Umbilical cord (tissue), 1 donor: ENCODE measurements at regions not wholly inside any gene's neighbourhood (a gene's known extent, or its start where the extent isn't known, plus 50 kb on each side); places are given as distances from the start of the nearest gene placed in this dataset.

Source experiments
- DNase-seq: peaks from one replicate; pipeline ENCODE4 v3.0.0-alpha.2; 2015; ENCODE audit warnings: low spot score

DNA sequence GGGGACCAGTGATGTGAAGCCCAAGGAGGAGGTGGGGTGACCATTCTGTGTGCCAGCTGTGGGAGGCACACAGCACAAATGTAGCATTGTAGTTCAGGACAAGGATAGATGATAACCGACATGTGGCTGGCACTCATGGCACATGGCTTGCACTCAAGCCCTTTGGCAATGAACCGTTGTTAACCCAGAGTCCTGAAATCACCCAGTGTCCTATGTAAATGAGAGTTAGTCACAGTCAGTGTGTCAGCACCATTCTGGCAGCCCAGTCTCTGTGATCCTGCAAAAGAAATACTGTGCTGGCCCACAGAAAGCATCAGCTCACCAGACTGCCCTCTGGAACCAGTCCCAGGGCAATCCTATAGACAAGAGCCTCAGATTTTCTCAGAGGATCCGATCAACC is 339.3 kb downstream of the MID1IP1 start:
- no peak for DNase-seq

DNA sequence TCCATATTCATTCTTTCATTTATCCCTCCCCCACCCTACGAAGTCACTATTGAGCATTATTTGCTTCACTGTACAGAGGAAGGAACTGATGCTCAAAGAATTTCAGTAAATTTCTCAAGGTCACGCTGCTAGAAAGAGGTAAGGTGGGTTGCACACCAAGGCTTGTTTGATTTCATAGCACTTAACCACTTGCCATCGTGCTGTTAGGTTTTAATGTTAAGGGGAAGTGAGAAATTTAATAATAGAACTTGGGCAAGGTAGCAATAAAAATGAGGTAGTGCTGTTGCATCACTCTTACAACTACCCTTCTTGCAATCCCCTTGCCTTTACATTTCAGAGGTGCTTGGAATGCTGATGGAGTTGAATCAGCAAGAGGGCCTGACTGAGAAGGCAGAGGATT is 343.1 kb downstream of the MID1IP1 start:
- no peak for DNase-seq

DNA sequence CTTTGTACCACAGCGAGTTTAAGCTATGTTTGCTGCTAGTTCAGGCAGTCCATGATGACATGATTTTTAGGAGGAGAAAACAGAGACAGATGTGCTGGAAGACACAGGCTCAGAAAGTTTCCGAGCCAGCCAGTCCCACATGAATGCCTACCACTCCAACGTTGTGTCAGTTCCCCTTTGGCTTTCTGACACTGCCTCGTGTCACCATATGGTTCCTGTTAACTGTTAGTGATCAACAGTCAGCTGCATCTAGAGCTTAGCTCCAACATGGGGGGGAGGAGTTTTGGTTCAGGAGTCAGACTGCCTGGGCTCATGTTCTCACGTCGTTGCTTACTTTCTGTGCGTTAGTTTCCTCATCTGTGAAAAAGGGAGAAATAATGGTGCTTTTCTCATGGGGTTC is 343.7 kb downstream of the MID1IP1 start:
- DNase-seq, result no peak

DNA sequence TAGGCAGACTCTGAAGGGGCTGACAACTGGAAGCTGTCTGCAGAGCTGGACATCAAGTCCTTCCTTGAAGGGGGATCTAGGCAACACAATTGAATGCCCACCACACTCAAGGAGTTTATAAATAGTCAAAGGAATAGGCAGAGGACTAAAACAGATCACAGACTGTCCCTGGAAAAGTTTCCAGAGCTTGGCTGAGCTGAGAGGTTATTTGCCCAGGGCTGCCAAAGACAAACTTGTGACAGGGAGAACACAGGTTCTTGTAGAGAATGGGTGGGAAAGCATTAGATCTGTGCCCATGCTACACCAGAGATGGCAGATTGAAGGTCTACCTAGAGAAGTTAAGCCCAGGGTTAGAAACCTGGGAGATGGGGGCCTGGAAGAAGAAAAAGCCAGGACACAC is 344.6 kb downstream of the MID1IP1 start:
- no peak for DNase-seq

DNA sequence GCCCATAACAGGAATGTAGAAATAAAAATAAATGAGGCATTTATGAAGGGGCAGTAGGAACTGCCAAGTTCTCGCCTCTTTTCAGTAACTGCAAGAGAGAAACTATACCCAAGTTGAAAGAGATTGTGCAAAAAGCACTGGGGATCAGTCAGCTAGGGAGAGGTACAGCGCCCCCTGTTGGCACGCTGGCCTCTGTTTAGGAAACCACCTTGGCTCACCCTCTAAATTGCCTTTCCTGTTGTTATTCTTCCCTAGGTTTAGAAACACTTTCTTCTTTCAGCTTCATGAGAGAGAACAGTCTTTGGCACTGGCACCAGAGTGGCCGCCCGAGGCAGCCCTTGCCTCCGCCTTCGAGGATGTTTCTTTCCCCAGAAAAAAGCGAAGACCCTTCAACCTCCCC is 348.5 kb downstream of the MID1IP1 start:
- peak; percentile 38 for DNase-seq

GRCh38 chrX:39150220-39150619 is 349.0 kb downstream of the MID1IP1 start:
- DNase-seq, result no peak

DNA sequence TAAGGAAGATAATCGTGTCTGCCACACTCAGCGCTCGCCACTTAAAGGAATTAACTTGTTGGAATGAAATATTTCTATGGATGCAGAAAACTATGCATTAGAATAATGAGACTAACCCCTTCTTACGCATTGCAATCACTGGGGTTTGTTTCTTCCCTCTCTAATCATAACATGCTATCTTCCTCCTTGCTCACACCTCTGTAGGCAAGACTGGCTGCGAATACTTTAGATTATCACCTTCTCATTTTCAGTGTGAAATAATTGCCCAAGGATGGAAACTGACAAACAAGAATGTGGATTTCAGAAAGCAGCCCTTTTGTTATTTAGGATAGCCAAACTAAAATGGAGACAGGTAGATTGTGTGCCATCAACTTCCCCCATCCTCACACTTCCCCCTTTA is 349.4 kb downstream of the MID1IP1 start:
- DNase-seq, result no peak

DNA sequence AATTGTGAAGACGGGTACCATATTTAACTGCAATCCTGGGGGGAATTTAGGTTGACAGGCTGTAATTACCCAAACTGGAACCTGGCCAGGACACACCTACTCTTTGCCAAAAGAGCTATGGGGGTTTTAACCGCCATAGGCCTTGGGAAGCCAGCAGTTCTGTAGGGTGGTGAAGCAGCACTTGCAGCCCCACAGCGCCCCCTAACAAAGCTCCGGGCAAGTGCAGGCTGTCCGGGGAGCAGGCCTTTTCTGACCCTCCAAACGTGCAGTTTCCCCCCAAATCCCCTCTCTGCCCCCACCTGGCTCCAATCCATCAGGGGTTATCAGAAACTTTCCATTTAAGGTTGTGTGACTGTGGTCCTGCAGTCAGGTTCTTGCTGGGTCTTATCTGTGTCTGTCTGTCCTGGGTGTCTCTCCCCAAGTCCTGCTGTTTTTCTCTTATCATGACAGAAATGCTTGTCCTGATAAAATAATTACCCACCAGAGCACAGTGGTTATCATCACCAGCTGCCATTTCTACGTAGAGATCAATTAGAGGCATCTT is 350.9 kb downstream of the MID1IP1 start:
- no peak for DNase-seq

- no peak for DNase-seq
These were observed 354.8 kb downstream of the MID1IP1 start for GRCh38 chrX:39156051-39156450.

GRCh38 chrX:39157006-39157405 is 355.7 kb downstream of the MID1IP1 start:
- no peak for DNase-seq

GRCh38 chrX:39157796-39158195 is 356.5 kb downstream of the MID1IP1 start:
- DNase-seq, result no peak

DNA sequence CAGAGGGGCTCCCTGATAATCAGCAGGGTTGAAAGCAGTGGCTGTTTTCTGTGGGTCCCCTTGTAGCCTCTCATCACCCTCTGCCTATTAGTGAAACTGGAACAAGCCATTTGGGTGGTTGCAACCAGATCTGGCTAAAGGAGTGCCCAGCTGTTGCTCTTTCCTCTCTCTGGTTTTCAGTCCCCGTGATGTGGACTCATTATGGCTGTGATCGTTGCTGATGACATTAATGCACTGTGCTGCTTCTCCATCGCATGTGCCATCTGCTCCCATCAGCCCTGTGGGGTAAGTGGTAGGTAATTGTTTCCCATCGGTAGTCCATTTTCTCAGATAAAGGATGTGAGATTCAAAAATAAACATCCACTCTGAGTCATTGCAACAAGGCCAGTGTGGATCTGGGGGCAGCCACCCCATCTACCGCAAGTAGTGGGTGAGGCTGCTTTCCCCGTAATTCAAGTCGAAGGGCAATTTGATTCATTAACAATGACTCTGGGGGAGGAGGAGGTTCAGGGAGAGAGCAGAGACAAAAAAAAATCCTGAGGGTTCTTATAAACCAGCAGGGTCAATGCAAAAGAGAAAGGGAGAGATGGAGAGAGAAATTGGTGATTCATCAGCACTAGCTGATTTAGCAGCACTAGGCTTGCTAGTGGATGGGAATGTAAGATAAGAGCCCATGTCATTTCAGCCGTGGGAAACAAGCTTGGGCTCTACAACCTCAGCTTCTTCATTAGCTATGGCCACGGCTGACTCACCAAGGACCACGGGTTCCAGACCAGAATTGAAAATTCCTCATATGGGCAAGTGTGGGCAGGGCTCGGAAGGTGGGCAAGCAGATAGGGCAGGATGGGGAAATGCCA is 357.8 kb downstream of the MID1IP1 start:
- DNase-seq, result peak; percentile 48

- no peak for DNase-seq
These were observed 358.8 kb downstream of the MID1IP1 start for GRCh38 chrX:39159921-39160507.

GRCh38 chrX:39161611-39162255 is 360.5 kb downstream of the MID1IP1 start:
- DNase-seq, result no peak

GRCh38 chrX:39162322-39162735 is 361.1 kb downstream of the MID1IP1 start:
- peak; percentile 42 for DNase-seq

DNA sequence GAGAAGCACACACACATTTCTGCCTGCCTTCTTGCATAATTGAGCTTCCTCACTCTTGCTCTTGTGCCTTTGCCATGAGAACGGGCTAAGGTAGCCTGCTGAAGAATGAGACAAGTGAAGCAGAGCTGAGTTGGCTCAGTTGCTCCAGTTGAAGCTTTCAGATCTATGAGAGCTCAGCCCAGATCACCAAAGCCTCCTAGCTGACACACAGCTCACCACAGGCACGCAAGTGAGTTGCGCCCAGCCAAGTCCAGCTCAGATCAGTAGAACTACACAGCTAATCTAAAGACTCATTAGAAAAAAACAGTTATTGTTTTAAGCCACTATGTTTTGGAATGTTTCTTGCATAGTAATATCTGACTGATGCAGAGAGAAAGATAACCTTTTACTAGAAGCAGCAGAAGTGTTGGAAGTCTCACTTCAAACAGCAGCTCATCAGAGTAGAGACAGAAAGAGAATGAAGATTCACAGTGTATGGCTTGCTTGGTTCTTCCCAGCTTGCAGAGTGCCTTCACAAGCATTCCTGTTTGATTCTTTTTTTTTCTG is 362.4 kb downstream of the MID1IP1 start:
- DNase-seq, result peak; percentile 53

- no peak for DNase-seq
These were observed 363.0 kb downstream of the MID1IP1 start for GRCh38 chrX:39164212-39164611.

DNA sequence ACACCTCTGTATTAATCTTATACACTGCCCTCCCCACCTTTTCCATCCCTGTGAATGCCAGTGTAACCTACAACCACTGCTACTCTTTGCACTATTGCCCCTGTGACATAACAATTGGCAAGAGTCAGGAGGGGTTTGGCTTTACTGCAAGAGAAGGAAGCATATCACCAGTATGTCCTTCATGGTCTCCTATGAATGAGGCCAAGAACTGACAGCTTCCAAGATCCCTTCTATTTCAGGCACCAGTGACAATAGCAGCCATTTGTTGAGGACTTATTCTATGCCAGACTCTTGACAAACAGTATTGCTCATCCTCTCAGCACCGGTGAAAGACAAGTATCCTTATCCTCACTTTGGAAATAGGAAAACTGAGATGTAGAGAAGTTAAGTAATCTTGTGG is 363.9 kb downstream of the MID1IP1 start:
- DNase-seq, result no peak

GRCh38 chrX:39165773-39166172 is 364.5 kb downstream of the MID1IP1 start:
- no peak for DNase-seq

GRCh38 chrX:39167791-39168190 is 366.5 kb downstream of the MID1IP1 start:
- no peak for DNase-seq

GRCh38 chrX:39168609-39169008 is 367.4 kb downstream of the MID1IP1 start:
- no peak for DNase-seq

DNA sequence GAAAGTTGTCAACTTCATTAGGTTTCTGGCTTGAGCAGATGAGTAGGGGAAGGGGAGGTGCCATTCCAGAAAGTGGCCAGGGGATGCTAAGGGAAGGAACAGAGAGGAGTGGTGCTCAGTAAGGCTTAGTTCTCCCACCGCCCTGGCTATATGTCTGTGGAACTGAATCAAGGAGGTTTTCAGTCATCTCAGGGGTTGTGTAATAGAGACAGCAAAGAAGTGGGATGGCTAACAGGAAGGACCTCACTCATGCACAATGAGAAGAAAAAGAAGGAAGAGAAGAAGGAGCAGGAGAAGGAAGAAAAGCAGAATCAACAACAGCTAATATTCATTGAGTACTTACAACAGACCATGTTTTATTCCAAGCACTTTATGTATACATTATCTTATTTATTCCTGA is 368.7 kb downstream of the MID1IP1 start:
- no peak for DNase-seq
